Loucy (cell line): ENCODE measurements at regions not wholly inside any gene's neighbourhood (a gene's known extent, or its start where the extent isn't known, plus 50 kb on each side); places are given as distances from the start of the nearest gene placed in this dataset.

Experiments used
- CTCF ChIP-seq: fragments of 200-600 bp; sonication (generic); conservative IDR thresholded peaks from 2 replicates; pipeline ENCODE4 v1.5.1; 2014; ENCODE audit warnings: mild to moderate bottlenecking, antibody characterized with exemption, low read length
- EZH2phosphoT487 ChIP-seq: fragments of 200-600 bp; IDR thresholded peaks from 2 replicates; pipeline ENCODE4 v1.6.1; 2018; ENCODE audit warnings: antibody characterized with exemption, mild to moderate bottlenecking, moderate library complexity, borderline replicate concordance

- TF ChIP-seq CTCF: no peak
- no peak for TF ChIP-seq EZH2phosphoT487
Measured at GRCh38 chrX:79078114-79078513, 66.4 kb upstream of the GPR174 start.
